ENCODE measurements at regions not wholly inside any gene's neighbourhood (a gene's known extent, or its start where the extent isn't known, plus 50 kb on each side); places are given as distances from the start of the nearest gene placed in this dataset.
"Not testable (repeated sequence)": the region's sequence is repeated elsewhere in the genome, so short reads cannot be mapped to it uniquely, and the experiment has no call there.

GRCh38 chr22:47325249-47325648 is 562.8 kb downstream of the TBC1D22A start:
- DNase-seq: no peak

GRCh38 chr22:47324435-47324990 is 562.1 kb downstream of the TBC1D22A start:
- no peak for DNase-seq

GRCh38 chr22:47323518-47323917 is 561.1 kb downstream of the TBC1D22A start:
- no peak for DNase-seq

- no peak for DNase-seq
Observed at GRCh38 chr22:47322854-47323253, 560.4 kb downstream of the TBC1D22A start.

GRCh38 chr22:47320560-47320959 is 558.1 kb downstream of the TBC1D22A start:
- no peak for DNase-seq

- no peak for DNase-seq
Observed at GRCh38 chr22:47318041-47318737, 555.7 kb downstream of the TBC1D22A start.

- DNase-seq: peak; percentile 13 to 46
Observed at GRCh38 chr22:47315862-47316419, 553.5 kb downstream of the TBC1D22A start.

- no peak for DNase-seq
Observed at GRCh38 chr22:47310601-47311000, 548.2 kb downstream of the TBC1D22A start.

- no peak for DNase-seq
Observed at GRCh38 chr22:47309946-47310345, 547.5 kb downstream of the TBC1D22A start.

GRCh38 chr22:47309476-47309875 is 547.0 kb downstream of the TBC1D22A start:
- DNase-seq: peak; percentile 31 to 81

GRCh38 chr22:47308886-47309285 is 546.4 kb downstream of the TBC1D22A start:
- no peak for DNase-seq

- DNase-seq: no peak
Observed at GRCh38 chr22:47307822-47308221, 545.4 kb downstream of the TBC1D22A start.

- no peak for DNase-seq
Observed at GRCh38 chr22:47307326-47307725, 544.9 kb downstream of the TBC1D22A start.

- DNase-seq: no peak
Observed at GRCh38 chr22:47304854-47305253, 542.4 kb downstream of the TBC1D22A start.

GRCh38 chr22:47304191-47304831 is 541.9 kb downstream of the TBC1D22A start:
- no peak for DNase-seq

GRCh38 chr22:47303161-47303890 is 540.9 kb downstream of the TBC1D22A start:
- no peak for DNase-seq

- DNase-seq: not testable (repeated sequence)
Observed at GRCh38 chr22:47302587-47302986, 540.1 kb downstream of the TBC1D22A start.

GRCh38 chr22:47301820-47302475 is 539.5 kb downstream of the TBC1D22A start:
- no peak for DNase-seq

GRCh38 chr22:47300698-47301405 is 538.4 kb downstream of the TBC1D22A start:
- no peak for DNase-seq

- no peak for DNase-seq
Observed at GRCh38 chr22:47299863-47300697, 537.6 kb downstream of the TBC1D22A start.

- DNase-seq: no peak
Observed at GRCh38 chr22:47299211-47299862, 536.9 kb downstream of the TBC1D22A start.

Data from NCI-H1930 (cell line).